Stimulated activated CD4-positive, alpha-beta T cell treated with anti-CD3 and anti-CD28 coated beads, Interleukin-2, amount 100 ng/mL, for 4 hours (primary cell): ENCODE measurements at regions not wholly inside any gene's neighbourhood (a gene's known extent, or its start where the extent isn't known, plus 50 kb on each side); places are given as distances from the start of the nearest gene placed in this dataset.

Experiments used
- DNase-seq: peaks from one replicate; pipeline ENCODE4 v3.0.0-alpha.2; 2020; ENCODE audit warnings: low read depth

GRCh38 chr4:153076861-153077260 lies 127.4 kb upstream of the TRIM2 start:
- DNase-seq = no peak

GRCh38 chr4:153079857-153080391 lies 124.3 kb upstream of the TRIM2 start:
- no peak for DNase-seq

- DNase-seq = no peak
These were observed 123.2 kb upstream of the TRIM2 start for GRCh38 chr4:153081006-153081580.

- no peak for DNase-seq
These were observed 122.5 kb upstream of the TRIM2 start for GRCh38 chr4:153081693-153082092.

- no peak for DNase-seq
These were observed 121.6 kb upstream of the TRIM2 start for GRCh38 chr4:153082322-153083301.

GRCh38 chr4:153083447-153083947 lies 120.7 kb upstream of the TRIM2 start:
- peak; percentile 26 for DNase-seq

- DNase-seq = no peak
These were observed 119.8 kb upstream of the TRIM2 start for GRCh38 chr4:153084224-153084979.

- DNase-seq = peak; percentile 72
These were observed 119.1 kb upstream of the TRIM2 start for GRCh38 chr4:153084980-153085630.

GRCh38 chr4:153087671-153088194 lies 116.5 kb upstream of the TRIM2 start:
- no peak for DNase-seq

- DNase-seq = no peak
These were observed 114.5 kb upstream of the TRIM2 start for GRCh38 chr4:153089742-153090141.

- no peak for DNase-seq
These were observed 114.1 kb upstream of the TRIM2 start for GRCh38 chr4:153090181-153090580.

- no peak for DNase-seq
These were observed 113.4 kb upstream of the TRIM2 start for GRCh38 chr4:153090670-153091385.

- DNase-seq = no peak
These were observed 110.8 kb upstream of the TRIM2 start for GRCh38 chr4:153093396-153093795.

- no peak for DNase-seq
These were observed 110.4 kb upstream of the TRIM2 start for GRCh38 chr4:153093802-153094201.

GRCh38 chr4:153094435-153094834 lies 109.8 kb upstream of the TRIM2 start:
- DNase-seq = no peak

GRCh38 chr4:153095448-153096204 lies 108.6 kb upstream of the TRIM2 start:
- DNase-seq = no peak

- no peak for DNase-seq
These were observed 107.9 kb upstream of the TRIM2 start for GRCh38 chr4:153096344-153096743.

- no peak for DNase-seq
These were observed 105.8 kb upstream of the TRIM2 start for GRCh38 chr4:153098427-153098826.

- no peak for DNase-seq
These were observed 104.7 kb upstream of the TRIM2 start for GRCh38 chr4:153099391-153100140.
